GM23338 (cell line): ENCODE measurements at regions not wholly inside any gene's neighbourhood (a gene's known extent, or its start where the extent isn't known, plus 50 kb on each side); places are given as distances from the start of the nearest gene placed in this dataset.

Experiments
- CREB1 ChIP-seq: fragments of 250-450 bp; sonication (Bioruptor Pico); IDR thresholded peaks from 2 replicates; pipeline ENCODE4 v1.5.0; 2020; ENCODE audit warnings: low read depth, mild to moderate bottlenecking, moderate library complexity
- CTCF ChIP-seq, 2 experiments: fragments of 200-600 bp in 1 of 2; sonication (generic) in 1 of 2; conservative IDR thresholded peaks; 2 replicates each; pipeline versions ENCODE4 v1.5.1 to v1.6.1; 2016 to 2017; ENCODE audit warnings: antibody characterized with exemption in 2 of 2, low read depth in 2 of 2, mild to moderate bottlenecking in 2 of 2, moderate library complexity in 1 of 2
- ETS1 ChIP-seq: IDR thresholded peaks from 2 replicates; pipeline ENCODE4 v1.6.1; 2016; ENCODE audit warnings: antibody characterized with exemption
- EZH2 ChIP-seq: fragments of 200-600 bp; sonication (generic); IDR thresholded peaks from one replicate; pipeline ENCODE4 v1.8.0; 2017; ENCODE audit warnings: antibody characterized with exemption, mild to moderate bottlenecking, low read depth; ENCODE audit not compliant: unreplicated experiment
- EZH2phosphoT487 ChIP-seq: fragments of 200-600 bp; sonication (generic); IDR thresholded peaks from one replicate; pipeline ENCODE4 v1.8.1; 2018; ENCODE audit warnings: antibody characterized with exemption; ENCODE audit not compliant: unreplicated experiment
- JUNB ChIP-seq: IDR thresholded peaks from one replicate; pipeline ENCODE4 v1.6.1; 2016; ENCODE audit warnings: antibody characterized with exemption; ENCODE audit not compliant: unreplicated experiment
- NANOG ChIP-seq: IDR thresholded peaks from 2 replicates; pipeline ENCODE4 v1.6.1; 2016; ENCODE audit warnings: antibody characterized with exemption, borderline replicate concordance
- POLR2AphosphoS5 ChIP-seq: IDR thresholded peaks from 2 replicates; pipeline ENCODE4 v1.6.1; 2016; ENCODE audit warnings: antibody characterized with exemption, low read depth
- REST ChIP-seq: IDR thresholded peaks from one replicate; pipeline ENCODE4 v1.6.1; 2018; ENCODE audit warnings: antibody characterized with exemption; ENCODE audit not compliant: unreplicated experiment
- STAT1 ChIP-seq: IDR thresholded peaks from one replicate; pipeline ENCODE4 v1.6.1; 2016; ENCODE audit warnings: antibody characterized with exemption; ENCODE audit not compliant: unreplicated experiment
- ZNF114 ChIP-seq: fragments of 250-450 bp; sonication (Bioruptor Pico); IDR thresholded peaks from 2 replicates; pipeline ENCODE4 v1.5.0; 2020; ENCODE audit warnings: mild to moderate bottlenecking, moderate library complexity
- ZNF331 ChIP-seq: fragments of 250-450 bp; sonication (Bioruptor Pico); IDR thresholded peaks from 2 replicates; pipeline ENCODE4 v1.5.0; 2020; ENCODE audit warnings: low read depth, mild to moderate bottlenecking, moderate library complexity
- TF ChIP-seq, protein P1 (sequence below): fragments of 250-450 bp; sonication (Bioruptor Pico); IDR thresholded peaks from 2 replicates; pipeline ENCODE4 v1.5.0; 2020; ENCODE audit warnings: mild to moderate bottlenecking, moderate library complexity

GRCh38 chr16:65494609-65495008 lies 372.7 kb upstream of the CDH11 start:
- TF ChIP-seq CTCF (conservative IDR thresholded peaks at IDR 0.05; ENCODE audit: low read depth in 2 of 2) (no peak), EZH2phosphoT487 (no peak), POLR2AphosphoS5 (no peak), REST (no peak), EZH2 (no peak), CREB1 (CRISPR knock-in tag) (no peak), STAT1 (no peak), ZNF331 (CRISPR knock-in tag) (no peak), JUNB (no peak), ETS1 (no peak), NANOG (no peak), ZNF114 (no peak)
- TF ChIP-seq, protein P1, sequence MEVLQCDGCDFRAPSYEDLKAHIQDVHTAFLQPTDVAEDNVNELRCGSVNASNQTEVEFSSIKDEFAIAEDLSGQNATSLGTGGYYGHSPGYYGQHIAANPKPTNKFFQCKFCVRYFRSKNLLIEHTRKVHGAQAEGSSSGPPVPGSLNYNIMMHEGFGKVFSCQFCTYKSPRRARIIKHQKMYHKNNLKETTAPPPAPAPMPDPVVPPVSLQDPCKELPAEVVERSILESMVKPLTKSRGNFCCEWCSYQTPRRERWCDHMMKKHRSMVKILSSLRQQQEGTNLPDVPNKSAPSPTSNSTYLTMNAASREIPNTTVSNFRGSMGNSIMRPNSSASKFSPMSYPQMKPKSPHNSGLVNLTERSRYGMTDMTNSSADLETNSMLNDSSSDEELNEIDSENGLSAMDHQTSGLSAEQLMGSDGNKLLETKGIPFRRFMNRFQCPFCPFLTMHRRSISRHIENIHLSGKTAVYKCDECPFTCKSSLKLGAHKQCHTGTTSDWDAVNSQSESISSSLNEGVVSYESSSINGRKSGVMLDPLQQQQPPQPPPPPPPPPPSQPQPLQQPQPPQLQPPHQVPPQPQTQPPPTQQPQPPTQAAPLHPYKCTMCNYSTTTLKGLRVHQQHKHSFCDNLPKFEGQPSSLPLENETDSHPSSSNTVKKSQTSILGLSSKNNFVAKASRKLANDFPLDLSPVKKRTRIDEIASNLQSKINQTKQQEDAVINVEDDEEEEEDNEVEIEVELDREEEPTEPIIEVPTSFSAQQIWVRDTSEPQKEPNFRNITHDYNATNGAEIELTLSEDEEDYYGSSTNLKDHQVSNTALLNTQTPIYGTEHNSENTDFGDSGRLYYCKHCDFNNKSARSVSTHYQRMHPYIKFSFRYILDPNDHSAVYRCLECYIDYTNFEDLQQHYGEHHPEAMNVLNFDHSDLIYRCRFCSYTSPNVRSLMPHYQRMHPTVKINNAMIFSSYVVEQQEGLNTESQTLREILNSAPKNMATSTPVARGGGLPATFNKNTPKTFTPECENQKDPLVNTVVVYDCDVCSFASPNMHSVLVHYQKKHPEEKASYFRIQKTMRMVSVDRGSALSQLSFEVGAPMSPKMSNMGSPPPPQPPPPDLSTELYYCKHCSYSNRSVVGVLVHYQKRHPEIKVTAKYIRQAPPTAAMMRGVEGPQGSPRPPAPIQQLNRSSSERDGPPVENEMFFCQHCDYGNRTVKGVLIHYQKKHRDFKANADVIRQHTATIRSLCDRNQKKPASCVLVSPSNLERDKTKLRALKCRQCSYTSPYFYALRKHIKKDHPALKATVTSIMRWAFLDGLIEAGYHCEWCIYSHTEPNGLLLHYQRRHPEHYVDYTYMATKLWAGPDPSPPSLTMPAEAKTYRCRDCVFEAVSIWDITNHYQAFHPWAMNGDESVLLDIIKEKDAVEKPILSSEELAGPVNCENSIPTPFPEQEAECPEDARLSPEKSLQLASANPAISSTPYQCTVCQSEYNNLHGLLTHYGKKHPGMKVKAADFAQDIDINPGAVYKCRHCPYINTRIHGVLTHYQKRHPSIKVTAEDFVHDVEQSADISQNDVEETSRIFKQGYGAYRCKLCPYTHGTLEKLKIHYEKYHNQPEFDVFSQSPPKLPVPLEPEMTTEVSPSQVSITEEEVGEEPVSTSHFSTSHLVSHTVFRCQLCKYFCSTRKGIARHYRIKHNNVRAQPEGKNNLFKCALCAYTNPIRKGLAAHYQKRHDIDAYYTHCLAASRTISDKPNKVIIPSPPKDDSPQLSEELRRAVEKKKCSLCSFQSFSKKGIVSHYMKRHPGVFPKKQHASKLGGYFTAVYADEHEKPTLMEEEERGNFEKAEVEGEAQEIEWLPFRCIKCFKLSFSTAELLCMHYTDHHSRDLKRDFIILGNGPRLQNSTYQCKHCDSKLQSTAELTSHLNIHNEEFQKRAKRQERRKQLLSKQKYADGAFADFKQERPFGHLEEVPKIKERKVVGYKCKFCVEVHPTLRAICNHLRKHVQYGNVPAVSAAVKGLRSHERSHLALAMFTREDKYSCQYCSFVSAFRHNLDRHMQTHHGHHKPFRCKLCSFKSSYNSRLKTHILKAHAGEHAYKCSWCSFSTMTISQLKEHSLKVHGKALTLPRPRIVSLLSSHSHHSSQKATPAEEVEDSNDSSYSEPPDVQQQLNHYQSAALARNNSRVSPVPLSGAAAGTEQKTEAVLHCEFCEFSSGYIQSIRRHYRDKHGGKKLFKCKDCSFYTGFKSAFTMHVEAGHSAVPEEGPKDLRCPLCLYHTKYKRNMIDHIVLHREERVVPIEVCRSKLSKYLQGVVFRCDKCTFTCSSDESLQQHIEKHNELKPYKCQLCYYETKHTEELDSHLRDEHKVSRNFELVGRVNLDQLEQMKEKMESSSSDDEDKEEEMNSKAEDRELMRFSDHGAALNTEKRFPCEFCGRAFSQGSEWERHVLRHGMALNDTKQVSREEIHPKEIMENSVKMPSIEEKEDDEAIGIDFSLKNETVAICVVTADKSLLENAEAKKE (CRISPR knock-in tag): no peak
